ENCODE measurements at regions not wholly inside any gene's neighbourhood (a gene's known extent, or its start where the extent isn't known, plus 50 kb on each side); places are given as distances from the start of the nearest gene placed in this dataset.
A peak's percentile ranks its signal among the peaks of the same experiment; 100 is the strongest.
"Not testable (repeated sequence)": the region's sequence is repeated elsewhere in the genome, so short reads cannot be mapped to it uniquely, and the experiment has no call there.

DNA sequence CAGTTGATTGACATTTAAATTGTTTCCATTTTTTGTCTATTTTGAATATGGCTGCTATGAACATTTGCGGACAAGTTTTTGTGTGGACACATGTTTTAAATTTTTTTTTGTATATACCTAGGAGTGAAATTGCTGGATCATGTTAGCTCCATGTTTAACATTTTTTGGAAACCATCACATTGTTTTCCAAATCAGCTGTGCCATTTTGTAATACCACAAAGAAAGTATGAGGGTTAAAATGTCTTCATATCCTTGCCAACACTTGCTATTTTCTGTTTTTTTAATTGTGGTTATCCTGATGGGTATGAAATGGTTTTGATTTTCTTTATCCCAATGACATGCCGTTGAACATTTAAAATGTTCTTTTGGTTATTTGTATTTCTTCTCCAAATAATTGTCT lies 52.1 kb downstream of the CARTPT start:
- DNase-seq (ENCODE audit: low read depth in 1 of 2, low spot score in 1 of 2) = no peak

DNA sequence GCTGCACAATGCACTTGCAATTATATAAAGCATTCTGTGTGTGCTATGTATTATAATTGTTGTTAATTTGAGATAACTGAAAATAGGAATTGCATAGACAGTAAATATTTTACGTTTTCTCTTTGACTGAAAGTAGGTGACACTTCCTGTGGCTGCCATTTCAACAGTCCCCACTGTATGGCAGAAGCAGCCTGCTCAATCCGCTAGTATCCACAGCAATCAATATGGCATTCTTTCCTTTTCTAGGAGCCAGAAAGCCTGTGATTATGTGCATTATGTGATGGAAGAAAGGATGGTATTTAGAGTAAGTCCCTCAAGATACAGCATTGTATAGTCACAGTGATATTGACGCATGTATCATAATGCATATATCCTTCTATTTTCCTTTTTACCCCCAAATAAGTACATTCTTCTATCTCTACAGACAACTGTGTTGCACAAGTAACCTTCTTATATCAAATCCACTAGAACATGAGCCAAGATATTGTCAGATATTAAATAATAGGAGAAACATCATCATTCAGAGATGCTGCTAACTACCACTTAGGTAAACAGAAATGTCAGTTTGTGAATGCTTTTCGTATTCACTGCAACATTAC lies 59.7 kb downstream of the CARTPT start:
- no peak for DNase-seq (ENCODE audit: low read depth in 1 of 2, low spot score in 1 of 2)

DNA sequence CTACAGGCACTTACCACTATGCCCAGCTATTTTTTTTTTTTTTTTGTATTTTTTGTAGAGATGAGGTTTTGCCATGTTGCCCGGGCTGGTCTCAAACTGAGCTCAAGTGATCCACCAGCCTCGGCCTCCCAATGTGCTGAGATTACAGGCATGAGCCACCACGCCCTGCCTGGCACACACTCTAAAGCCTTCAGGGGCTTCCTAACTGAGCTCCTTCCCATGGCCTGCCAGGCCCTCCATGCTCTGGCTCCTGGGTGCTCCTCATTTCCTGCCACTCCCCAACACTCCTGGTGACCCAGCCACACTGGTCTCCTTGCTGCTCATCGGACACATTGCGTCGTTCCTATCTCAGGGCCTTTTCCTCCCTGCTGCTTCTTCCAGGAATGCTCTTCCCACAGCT lies 61.5 kb downstream of the CARTPT start:
- DNase-seq (ENCODE audit: low read depth in 1 of 2, low spot score in 1 of 2) = no peak

DNA sequence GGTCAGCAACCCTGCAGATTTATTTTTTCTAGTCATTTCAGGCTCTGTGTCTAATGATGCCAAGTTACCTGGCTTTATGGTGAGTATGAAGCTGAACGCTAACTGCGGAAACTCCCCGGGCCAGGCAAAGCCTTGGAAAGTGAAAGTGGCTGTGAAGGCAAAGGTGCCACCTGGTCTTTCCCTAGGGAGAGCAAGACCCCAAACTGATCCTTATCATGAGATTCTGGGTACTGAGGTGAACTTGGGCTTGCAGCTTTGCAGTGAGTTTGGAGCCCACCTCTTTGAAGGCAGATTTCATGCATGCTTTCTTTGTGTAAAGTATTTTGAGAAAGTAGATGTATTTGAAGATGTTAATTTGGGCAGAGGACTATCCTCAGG lies 63.3 kb downstream of the CARTPT start:
- no peak for DNase-seq (ENCODE audit: low read depth in 1 of 2, low spot score in 1 of 2)

GRCh38 chr5:71782771-71783770 lies 64.0 kb downstream of the CARTPT start:
- peak in 1 of 2 donors; percentile 26 for DNase-seq (ENCODE audit: low read depth in 1 of 2, low spot score in 1 of 2)

DNA sequence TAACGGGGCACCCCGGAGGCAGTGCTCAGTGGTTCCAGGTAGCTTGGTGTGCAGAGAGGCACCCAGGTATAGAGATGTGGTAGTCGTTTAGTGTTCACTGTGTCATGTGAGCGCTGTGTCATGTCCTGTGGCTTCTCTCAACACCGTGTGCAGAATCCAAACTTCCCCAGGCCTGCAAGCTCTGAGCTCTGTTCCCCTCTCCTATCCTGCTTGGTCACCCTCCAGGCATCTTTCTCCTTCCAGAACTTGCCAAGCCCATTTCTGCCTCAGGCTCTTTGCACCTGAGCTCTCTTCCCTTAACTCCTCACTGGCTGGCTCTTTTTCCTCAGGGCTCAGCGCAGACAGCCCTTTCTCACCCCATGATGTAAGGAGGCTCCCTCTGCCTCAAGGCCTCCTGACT lies 64.8 kb downstream of the CARTPT start:
- DNase-seq (ENCODE audit: low read depth in 1 of 2, low spot score in 1 of 2) = no peak

- DNase-seq (ENCODE audit: low read depth in 1 of 2, low spot score in 1 of 2) = no peak
Measured at GRCh38 chr5:71786337-71787055, 67.4 kb downstream of the CARTPT start.

- no peak for DNase-seq (ENCODE audit: low read depth in 1 of 2, low spot score in 1 of 2)
Measured at GRCh38 chr5:71788794-71789193, 69.7 kb downstream of the CARTPT start.

DNA sequence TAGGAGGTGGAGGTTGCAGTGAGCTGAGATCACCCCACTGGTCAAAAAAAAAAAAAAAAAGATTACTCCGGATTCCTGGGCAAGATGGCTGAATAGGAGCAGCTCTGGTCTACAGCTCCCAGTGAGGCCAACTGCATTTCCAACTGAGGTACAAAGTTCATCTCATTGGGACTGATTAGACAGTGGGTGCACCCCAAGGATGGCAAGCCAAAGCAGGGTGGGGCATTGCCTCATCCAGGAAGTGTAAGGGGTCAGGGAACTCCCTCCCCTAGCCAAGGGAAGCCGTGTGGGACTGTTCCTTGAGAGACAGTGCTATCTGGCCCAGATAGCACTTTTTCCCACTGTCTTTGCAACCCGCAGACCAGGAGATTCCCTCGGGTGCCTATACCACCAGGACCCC lies 70.7 kb downstream of the CARTPT start:
- DNase-seq (ENCODE audit: low read depth in 1 of 2, low spot score in 1 of 2) = no peak

DNA sequence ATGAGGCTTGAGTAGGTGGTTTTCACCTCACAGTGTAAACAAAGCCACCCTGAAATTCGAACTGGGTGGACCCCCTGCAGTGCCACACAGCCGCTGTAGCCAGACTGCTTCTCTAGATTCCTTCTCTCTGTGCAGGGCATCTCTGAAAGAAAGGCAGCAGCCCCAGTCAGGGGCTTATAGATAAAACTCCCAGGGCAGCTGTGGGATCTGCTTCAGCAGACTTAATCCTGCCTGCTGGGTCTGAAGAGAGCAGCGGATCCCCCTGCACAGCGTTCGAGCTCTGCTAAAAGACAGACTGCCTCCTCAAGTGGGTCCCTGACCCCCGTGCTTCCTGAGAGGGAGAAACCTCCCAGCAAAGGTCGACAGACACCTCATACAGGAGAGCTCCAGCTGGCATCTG lies 71.4 kb downstream of the CARTPT start:
- DNase-seq (ENCODE audit: low read depth in 1 of 2, low spot score in 1 of 2) = no peak

GRCh38 chr5:71792041-71792440 lies 73.0 kb downstream of the CARTPT start:
- not testable (repeated sequence) for DNase-seq (ENCODE audit: low read depth in 1 of 2, low spot score in 1 of 2)

DNA sequence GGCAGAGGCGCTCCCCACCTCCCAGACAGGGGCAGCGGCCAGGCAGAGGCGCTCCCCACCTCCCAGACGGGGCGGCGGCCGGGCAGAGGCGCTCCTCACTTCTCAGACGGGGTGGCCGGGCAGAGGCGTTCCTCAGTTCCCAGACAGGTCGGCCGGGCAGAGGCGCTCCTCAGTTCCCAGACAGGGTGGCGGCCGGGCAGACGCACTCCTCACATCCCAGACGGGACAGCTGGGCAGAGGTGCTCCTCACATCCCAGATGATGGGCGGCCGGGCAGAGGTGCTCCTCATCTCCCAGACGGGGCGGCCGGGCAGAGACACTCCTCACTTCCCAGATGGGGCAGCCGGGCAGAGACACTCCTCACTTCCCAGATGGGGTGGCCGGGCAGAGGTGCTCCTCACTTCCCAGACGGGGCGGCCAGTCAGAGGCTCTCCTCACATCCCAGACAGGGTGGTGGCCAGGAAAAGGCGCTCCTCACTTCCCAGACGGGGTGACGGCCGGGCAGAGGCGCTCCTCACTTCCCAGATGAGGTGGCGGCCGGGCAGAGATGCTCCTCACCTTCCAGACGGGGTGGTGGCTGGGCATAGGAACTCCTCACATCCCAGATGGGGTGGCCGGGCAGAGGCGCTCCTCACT lies 75.1 kb downstream of the CARTPT start:
- DNase-seq (ENCODE audit: low read depth in 1 of 2, low spot score in 1 of 2) = no peak

DNA sequence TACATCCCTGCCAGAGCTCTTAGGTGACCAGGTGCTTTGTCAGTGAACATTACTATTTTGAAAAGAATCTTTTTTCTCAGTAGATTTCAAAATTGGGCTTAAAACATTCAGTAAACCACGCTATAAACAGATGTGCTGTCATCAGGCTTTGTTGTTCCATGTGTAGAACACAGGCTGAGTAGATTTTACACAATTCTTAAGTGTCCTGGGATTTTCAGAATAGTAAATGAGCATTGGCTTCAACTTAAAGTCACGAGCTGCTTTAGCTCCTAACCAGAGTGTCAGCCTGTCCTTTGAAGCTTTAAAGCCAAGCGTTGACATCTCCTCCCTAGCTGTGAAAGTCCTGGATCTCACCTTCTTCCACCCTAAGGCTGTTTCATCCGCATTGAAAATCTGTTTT lies 83.6 kb downstream of the CARTPT start:
- no peak for DNase-seq (ENCODE audit: low read depth in 1 of 2, low spot score in 1 of 2)

DNA sequence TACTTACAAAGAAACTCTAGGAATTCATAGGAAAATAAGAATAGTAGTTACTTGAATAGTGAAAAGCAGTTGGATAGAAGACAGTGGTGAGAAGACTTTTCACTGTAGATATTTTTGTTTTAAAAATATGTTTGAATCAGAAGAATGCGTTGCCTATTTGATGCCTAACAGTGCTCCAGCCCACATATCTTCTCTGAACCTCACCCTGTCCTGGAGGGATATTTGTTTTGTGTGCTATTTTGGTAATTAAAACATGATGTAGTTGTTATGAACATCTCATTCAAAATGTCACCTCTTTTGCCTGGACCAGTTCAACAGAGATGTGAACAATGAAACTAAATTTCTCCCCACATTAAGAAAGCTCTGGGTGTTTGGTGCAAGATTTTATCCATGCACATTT lies 87.6 kb downstream of the CARTPT start:
- no peak for DNase-seq (ENCODE audit: low read depth in 1 of 2, low spot score in 1 of 2)

DNA sequence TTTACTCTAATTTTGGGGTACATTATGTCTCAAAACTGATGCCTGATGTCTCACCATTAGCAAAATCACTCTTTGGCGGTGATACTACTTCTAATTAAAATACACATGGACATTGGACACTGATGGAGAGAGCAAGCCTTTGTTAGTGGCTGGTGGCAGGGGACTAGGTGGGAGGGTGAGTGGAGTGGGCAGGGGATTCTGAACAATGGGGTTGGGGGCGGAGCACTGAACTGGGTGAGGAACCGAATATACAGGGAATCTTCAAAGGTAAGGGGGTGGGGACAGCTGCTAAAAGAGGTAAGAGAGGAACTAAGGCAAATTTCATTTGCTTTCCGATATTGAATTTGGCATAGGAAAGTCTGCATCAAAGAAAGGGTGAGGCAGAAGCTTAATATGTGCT lies 88.8 kb downstream of the CARTPT start:
- DNase-seq (ENCODE audit: low read depth in 1 of 2, low spot score in 1 of 2) = no peak

GRCh38 chr5:71809446-71809845 lies 90.4 kb downstream of the CARTPT start:
- DNase-seq (ENCODE audit: low read depth in 1 of 2, low spot score in 1 of 2) = no peak

DNA sequence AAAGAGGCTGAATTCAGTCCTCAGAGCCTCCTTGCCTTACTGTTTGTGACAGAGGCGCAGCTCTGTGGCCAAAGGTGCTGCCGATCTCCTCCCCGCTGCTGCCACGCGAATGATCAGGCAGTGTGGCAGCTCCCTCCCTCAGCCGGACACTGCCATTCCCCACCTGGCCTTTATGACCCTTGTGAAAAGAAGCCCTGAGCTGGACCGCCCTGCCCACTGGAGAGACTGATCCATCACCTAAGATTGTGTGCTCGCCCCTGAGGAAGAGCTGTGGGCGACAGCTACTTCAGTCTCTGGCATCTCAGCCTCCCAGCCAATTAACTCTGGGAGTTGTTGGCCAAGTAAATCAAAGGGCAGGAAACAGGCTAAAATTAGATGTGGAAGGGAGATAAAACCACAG lies 90.9 kb downstream of the CARTPT start:
- no peak for DNase-seq (ENCODE audit: low read depth in 1 of 2, low spot score in 1 of 2)

- DNase-seq (ENCODE audit: low read depth in 1 of 2, low spot score in 1 of 2) = no peak
Measured at GRCh38 chr5:71810471-71811195, 91.6 kb downstream of the CARTPT start.

GRCh38 chr5:71811779-71812178 lies 92.7 kb downstream of the CARTPT start:
- DNase-seq (ENCODE audit: low read depth in 1 of 2, low spot score in 1 of 2) = no peak

- no peak for DNase-seq (ENCODE audit: low read depth in 1 of 2, low spot score in 1 of 2)
Measured at GRCh38 chr5:71816307-71816706, 97.2 kb downstream of the CARTPT start.

GRCh38 chr5:71817891-71818290 lies 98.8 kb downstream of the CARTPT start:
- DNase-seq (ENCODE audit: low read depth in 1 of 2, low spot score in 1 of 2) = no peak
